ENCODE measurements at regions not wholly inside any gene's neighbourhood (a gene's known extent, or its start where the extent isn't known, plus 50 kb on each side); places are given as distances from the start of the nearest gene placed in this dataset.
"Not testable (repeated sequence)": the region's sequence is repeated elsewhere in the genome, so short reads cannot be mapped to it uniquely, and the experiment has no call there.

- DNase-seq (ENCODE audit: low spot score), result not testable (repeated sequence)
These were observed 64.5 kb downstream of the SLC30A10 start for GRCh38 chr1:219863816-219864215.

GRCh38 chr1:219862366-219862765 lies 66.0 kb downstream of the SLC30A10 start:
- DNase-seq (ENCODE audit: low spot score), result no peak
- TF ChIP-seq CTCF (IDR thresholded peaks at IDR 0.05; ENCODE audit: extremely low read depth, missing control alignments), result no peak

GRCh38 chr1:219858980-219859379 lies 69.4 kb downstream of the SLC30A10 start:
- no peak for TF ChIP-seq CTCF (IDR thresholded peaks at IDR 0.05; ENCODE audit: extremely low read depth, missing control alignments)
- DNase-seq (ENCODE audit: low spot score), result no peak

GRCh38 chr1:219847215-219847855 lies 81.0 kb downstream of the SLC30A10 start:
- no peak for TF ChIP-seq CTCF (IDR thresholded peaks at IDR 0.05; ENCODE audit: extremely low read depth, missing control alignments)
- DNase-seq (ENCODE audit: low spot score), result no peak

- DNase-seq (ENCODE audit: low spot score), result not testable (repeated sequence)
These were observed 88.8 kb downstream of the SLC30A10 start for GRCh38 chr1:219839595-219839994.

GRCh38 chr1:219837994-219838294 lies 90.4 kb downstream of the SLC30A10 start:
- no peak for DNase-seq (ENCODE audit: low spot score)
- TF ChIP-seq CTCF (IDR thresholded peaks at IDR 0.05; ENCODE audit: extremely low read depth, missing control alignments), result no peak

DNA sequence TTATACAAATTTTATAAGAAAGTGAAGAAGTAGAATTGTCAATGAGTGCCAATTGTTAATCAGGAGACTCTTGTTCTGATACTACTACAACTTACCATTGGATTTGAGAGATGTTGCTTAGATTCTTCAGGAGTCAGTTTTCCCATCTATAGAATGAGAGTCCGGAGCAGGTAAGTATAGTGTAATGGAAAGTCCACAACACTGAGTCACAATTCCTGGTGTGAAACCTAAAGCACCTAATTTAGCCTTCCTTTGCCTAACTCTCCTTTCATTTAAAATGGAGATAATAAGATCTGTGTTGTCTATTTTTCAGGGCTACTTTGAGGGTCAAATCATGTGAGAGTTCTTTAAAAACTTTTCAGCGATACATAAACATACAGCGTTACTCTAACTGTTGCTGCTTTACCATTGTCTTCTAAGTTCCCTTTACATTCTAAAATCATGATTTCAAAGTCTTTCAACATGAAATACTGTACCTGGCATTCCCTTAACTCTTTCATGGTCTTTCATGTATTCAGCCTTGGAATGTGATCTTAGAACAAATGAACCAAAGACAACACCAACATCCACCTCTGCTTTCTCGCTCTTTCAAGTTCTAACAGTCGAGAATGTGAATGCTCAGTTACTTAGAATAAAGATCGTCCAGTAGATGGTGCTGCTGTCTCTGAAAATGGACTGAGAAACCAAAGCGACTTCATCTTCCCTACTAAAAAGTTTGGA lies 90.9 kb downstream of the SLC30A10 start:
- DNase-seq (ENCODE audit: low spot score), result peak; percentile 40

More for the DNA sequence above, 90.9 kb downstream of the SLC30A10 start:
- TF ChIP-seq CTCF (IDR thresholded peaks at IDR 0.05; ENCODE audit: extremely low read depth, missing control alignments), result peak; percentile 34

All from GM20000 (cell line).